ENCODE measurements at regions not wholly inside any gene's neighbourhood (a gene's known extent, or its start where the extent isn't known, plus 50 kb on each side); places are given as distances from the start of the nearest gene placed in this dataset.
"Not testable (repeated sequence)": the region's sequence is repeated elsewhere in the genome, so short reads cannot be mapped to it uniquely, and the experiment has no call there.

- DNase-seq = no peak
- intact Hi-C loops (cut with micrococcal nuclease) = no loop called here
- ATAC-seq = no peak
Measured at GRCh38 chr12:131575371-131575770, 135.5 kb upstream of the SFSWAP start.

DNA sequence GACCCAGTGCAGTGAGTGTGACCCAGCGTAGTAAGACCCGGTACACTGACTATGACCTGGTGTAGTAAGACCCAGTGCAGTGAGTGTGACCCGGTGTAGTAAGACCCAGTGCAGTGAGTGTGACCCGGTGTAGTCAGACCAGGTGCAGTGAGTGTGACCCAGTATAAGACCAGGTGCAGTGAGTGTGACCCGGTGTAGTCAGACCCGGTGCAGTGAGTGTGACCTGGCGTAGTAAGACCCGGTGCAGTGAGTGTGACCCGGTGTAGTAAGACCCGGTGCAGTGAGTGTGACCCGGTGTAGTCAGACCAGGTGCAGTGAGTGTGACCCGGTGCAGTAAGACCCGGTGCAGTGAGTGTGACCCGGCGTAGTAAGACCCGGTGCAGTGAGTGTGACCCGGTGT is 134.2 kb upstream of the SFSWAP start:
- ATAC-seq = not testable (repeated sequence)

DNA sequence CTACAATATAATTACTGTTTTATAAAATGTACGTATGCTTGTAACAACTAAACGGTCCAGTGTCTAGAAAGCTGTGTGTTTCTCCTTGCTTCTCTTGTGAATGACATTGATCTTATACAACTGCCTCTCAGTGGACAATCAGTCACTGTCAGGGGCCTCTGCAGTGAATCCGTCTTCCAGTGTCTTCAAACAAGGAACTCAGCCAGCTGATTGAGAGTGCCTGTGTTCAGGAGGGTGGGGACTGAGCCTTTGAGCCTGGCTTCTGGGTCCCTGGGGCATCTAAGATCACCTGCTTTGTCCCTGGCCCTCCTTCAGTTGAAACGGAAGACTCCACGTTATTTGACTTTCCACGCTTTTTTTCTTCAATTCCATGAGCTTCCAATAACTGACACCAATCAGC is 133.1 kb upstream of the SFSWAP start:
- no peak for DNase-seq
- intact Hi-C loops (cut with micrococcal nuclease) = no loop called here
- ATAC-seq = no peak

More for the DNA sequence above, 134.2 kb upstream of the SFSWAP start:
- intact Hi-C loops (cut with micrococcal nuclease); DNase-seq: not testable (repeated sequence)

DNA sequence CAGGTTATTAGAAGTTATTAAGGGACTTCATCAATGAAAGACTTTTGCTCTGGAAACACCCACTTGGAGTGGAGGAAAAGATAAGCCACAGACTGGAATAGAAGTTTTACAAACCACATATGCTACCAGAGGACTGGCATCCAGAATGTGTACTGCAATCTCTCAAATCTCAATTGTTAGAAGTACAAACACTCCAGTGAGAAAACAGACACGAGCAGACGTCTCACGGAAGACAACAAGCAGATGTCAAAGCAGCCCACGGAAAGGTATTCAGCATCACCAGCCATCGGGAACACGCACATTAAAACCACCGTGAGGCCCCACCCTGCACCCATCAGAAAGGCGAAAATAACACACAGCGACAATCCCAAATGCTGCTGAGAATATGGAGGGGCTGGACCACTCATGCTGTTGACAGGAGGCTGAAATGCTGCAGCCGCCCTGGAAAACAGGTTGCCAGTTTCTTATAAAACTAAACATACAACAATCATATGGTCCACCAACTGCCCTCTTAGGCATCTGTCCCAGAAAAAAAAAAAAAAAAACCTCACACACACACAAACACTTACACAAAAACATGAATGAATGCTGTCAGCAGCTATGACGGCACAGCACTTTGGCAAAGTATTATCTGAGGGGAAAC is 131.9 kb upstream of the SFSWAP start:
- intact Hi-C loops (cut with micrococcal nuclease) = no loop called here

DNA sequence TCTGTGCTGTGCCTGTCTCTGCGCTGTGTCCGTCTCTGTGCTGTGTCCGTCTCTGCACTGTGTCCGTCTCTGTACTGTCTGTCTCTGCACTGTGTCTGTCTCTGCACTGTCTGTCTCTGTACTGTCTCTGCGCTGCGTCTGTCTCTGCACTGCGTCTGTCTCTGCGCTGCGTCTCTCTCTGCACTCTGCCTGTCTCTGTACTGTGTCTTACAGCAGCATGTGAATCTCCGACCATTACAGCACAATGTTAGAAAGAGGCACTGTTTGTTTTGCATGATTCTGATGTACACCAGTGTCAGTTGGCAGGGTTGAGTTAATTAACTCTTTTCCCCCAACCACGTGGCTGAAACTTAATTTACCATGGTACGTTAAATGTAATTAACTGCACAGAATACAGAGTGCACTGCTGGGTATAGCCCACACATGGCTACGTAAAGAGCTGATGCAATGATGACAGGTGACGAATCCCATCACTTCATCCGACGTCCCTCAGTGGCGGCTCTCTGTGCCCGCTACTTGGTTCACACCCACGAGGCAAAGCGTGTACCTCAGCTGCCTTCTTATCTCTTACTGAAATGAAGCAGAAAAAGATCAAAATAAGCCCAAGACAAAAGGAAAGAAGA is 127.7 kb upstream of the SFSWAP start:
- DNase-seq (no peak), ATAC-seq (no peak)
- intact Hi-C loops (cut with micrococcal nuclease) = no loop called here

More for the DNA sequence above, 131.9 kb upstream of the SFSWAP start:
- ATAC-seq (no peak), DNase-seq (no peak)

DNA sequence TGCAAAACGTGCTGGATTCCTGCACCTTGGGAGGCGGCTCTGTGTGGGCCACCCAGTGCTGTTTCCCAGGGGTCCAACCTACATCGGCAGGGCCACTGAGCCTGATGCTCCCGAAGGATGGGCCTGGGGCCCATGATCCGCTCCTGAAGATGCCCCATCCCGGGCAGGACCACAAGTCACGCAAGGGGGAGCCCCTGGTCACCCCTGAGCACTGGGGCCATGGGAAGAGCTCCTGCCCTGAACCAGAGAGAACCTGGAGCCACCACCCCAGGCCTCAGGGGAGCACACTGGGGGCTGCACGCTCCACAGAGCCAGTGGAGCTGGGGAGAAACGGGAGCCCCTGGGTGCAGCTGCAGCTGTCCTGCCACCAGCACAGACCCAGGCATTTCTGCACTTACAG is 124.6 kb upstream of the SFSWAP start:
- intact Hi-C loops (cut with micrococcal nuclease) = no loop called here
- ATAC-seq (no peak), DNase-seq (no peak)

- no peak for ATAC-seq
- intact Hi-C loops (cut with micrococcal nuclease) = no loop called here
- no peak for DNase-seq
Measured at GRCh38 chr12:131586761-131587160, 124.1 kb upstream of the SFSWAP start.

- ATAC-seq (no peak), DNase-seq (no peak)
- intact Hi-C loops (cut with micrococcal nuclease) = no loop called here
Measured at GRCh38 chr12:131587565-131587964, 123.3 kb upstream of the SFSWAP start.

- no peak for DNase-seq
- no peak for ATAC-seq
- intact Hi-C loops (cut with micrococcal nuclease) = no loop called here
Measured at GRCh38 chr12:131589221-131589897, 121.5 kb upstream of the SFSWAP start.

GRCh38 chr12:131589966-131590365 is 120.9 kb upstream of the SFSWAP start:
- intact Hi-C loops (cut with micrococcal nuclease) = loop anchor here (10.0 kb wide), 1 partner anchor 665 kb away; no protein-coding TSS in a partner anchor
- DNase-seq = no peak

DNA sequence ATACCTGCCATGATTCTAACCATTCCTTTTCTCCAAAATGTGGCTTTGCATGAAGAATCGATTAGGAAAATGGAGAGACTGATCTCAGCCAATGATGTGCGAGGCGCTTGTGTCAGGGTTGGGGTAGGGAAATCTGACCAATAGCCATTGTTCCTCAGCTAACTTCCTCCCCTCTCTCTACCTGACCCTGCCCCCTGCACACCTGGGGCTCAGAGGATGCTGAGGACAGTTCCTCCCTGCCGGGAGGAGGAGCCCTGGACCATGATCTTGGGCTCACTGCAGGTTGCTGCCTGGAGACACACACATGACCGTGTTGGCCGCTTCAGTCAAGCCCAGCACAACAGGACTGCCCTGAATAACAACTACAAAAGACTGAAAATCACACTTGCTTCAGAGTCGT is 119.8 kb upstream of the SFSWAP start:
- intact Hi-C loops (cut with micrococcal nuclease) = loop anchor here (10.0 kb wide), 1 partner anchor 666 kb away; no protein-coding TSS in a partner anchor
- DNase-seq (no peak), ATAC-seq (no peak)

More at GRCh38 chr12:131589966-131590365, 120.9 kb upstream of the SFSWAP start:
- no peak for ATAC-seq

DNA sequence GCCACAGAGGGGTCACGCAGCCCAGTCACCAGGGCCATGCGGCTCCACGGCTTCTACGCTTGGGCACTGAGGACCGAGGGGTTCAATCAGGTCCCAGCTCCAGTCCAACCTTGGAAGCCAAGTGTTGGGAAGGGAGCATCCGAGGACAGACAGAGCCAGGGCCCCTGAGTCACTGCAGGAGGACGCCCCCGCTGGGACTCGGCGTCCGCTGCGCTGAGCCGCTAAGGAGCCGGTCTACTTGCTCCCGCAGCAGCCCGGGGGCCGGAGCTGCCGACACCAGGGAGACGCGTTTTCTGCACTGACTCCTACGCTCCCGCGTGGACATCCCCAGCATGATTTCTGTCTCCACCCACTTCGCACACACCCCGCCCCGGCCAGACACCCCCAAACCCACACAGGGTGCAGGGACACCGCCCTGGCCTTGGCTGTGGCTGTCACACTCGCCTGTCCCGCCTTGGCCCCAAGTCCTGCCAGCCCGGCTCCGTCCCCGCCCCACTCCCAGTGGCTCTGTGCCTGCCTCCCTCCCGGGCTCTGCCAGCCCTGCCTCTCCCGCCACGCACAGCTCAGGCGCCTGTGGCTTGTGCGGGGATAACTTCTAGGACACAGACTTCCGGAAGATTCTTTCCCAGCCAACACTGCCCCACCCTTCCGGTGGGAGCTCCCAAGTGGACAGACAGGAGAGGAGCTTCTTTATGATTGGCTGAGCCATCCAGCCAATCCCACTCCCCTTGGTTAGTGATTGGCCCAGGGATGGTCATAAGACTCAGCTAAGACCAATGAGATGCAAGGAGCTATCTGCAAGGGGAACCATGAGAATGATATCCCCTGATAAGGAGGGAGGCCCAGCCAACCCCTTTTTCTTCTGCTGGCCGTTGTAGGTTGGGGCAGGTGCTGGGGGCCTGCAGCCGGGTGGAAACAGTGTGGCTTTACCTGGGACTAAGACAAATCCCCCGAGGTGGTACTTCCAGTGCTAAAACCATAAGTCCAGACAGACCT is 118.9 kb upstream of the SFSWAP start:
- intact Hi-C loops (cut with micrococcal nuclease) = loop anchor here (10.0 kb wide), 1 partner anchor 667 kb away; no protein-coding TSS in a partner anchor
- ATAC-seq = no peak
- no peak for DNase-seq

DNA sequence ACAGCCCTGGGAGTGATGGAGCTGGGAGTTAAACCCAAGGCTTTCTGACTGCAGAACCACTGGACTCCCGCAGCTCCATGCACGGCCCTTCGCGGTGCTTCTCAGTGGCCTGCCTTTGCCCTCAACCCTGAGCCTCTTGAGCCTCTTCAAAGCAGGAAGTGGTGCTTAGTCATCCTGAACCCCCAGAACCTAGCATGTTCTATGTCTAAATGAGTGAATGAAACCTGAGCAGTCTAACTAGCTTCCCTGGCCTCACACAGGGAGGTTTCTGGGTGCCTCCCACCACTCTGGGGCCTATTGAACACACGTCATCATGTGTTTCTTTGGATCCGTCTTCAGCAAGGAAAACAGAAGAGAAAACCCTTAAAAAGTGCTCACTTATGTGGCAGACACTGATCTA is 117.9 kb upstream of the SFSWAP start:
- intact Hi-C loops (cut with micrococcal nuclease) = loop anchor here (10.0 kb wide), 1 partner anchor 668 kb away; no protein-coding TSS in a partner anchor
- DNase-seq = no peak
- ATAC-seq = no peak

- intact Hi-C loops (cut with micrococcal nuclease) = loop anchor here (10.0 kb wide), 1 partner anchor 669 kb away; no protein-coding TSS in a partner anchor
- peak; percentile 23 for ATAC-seq
- no peak for DNase-seq
Measured at GRCh38 chr12:131593406-131593805, 117.5 kb upstream of the SFSWAP start.

DNA sequence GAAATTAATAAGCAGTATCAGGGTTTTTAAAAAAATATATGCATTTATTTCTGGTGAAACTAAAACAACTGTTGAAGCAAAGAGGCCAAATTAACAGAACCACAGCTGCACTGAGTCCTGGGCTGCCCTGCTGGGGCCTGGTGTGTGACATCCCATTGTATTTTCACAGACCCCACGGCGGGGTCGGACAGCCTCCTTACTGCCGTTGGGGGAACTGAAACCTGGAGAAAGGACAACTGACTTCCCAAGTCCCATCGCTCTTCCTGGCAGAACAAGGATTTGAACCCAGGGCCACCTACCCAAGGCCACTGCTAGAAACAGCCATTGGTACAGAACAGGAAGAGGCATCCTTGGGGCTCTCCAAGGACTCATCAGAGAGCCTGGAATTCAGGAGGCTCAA is 114.8 kb upstream of the SFSWAP start:
- no peak for DNase-seq
- ATAC-seq = no peak
- intact Hi-C loops (cut with micrococcal nuclease) = loop anchor here (10.0 kb wide), 1 partner anchor 671 kb away; no protein-coding TSS in a partner anchor

GRCh38 chr12:131597333-131597732 is 113.6 kb upstream of the SFSWAP start:
- DNase-seq (no peak), ATAC-seq (no peak)
- intact Hi-C loops (cut with micrococcal nuclease) = loop anchor here (10.0 kb wide), 1 partner anchor 673 kb away; no protein-coding TSS in a partner anchor

GRCh38 chr12:131598717-131599116 is 112.2 kb upstream of the SFSWAP start:
- ATAC-seq = no peak
- intact Hi-C loops (cut with micrococcal nuclease) = loop anchor here (10.0 kb wide), 1 partner anchor 674 kb away; no protein-coding TSS in a partner anchor
- no peak for DNase-seq

GRCh38 chr12:131599190-131600159 is 111.4 kb upstream of the SFSWAP start:
- ATAC-seq = no peak
- DNase-seq = no peak
- intact Hi-C loops (cut with micrococcal nuclease) = loop anchor here (10.0 kb wide), 1 partner anchor 675 kb away; no protein-coding TSS in a partner anchor

Data from left ventricle myocardium superior (tissue), 1 donor.